Coronary artery (tissue), 2 donors: ENCODE measurements at regions not wholly inside any gene's neighbourhood (a gene's known extent, or its start where the extent isn't known, plus 50 kb on each side); places are given as distances from the start of the nearest gene placed in this dataset.
"Not testable (repeated sequence)": the region's sequence is repeated elsewhere in the genome, so short reads cannot be mapped to it uniquely, and the experiment has no call there.

ENCODE experiments used
- DNase-seq: peaks from one replicate; pipeline ENCODE4 v3.0.0-alpha.2; 2017; ENCODE audit warnings: low spot score
- H3K27ac ChIP-seq, 2 donors: fragments of 200-600 bp; sonication (generic); one replicate each; pipeline ENCODE4 v1.5.1; 2016 to 2019
- H3K4me3 ChIP-seq: fragments of 200-600 bp; sonication (generic); 2 replicates; pipeline ENCODE4 v1.5.1; 2016; ENCODE audit warnings: mild to moderate bottlenecking, moderate library complexity
- CTCF ChIP-seq: fragments of 200-600 bp; sonication (generic); IDR thresholded peaks from one replicate; pipeline ENCODE4 v1.5.1; 2019; ENCODE audit warnings: antibody characterized with exemption

- Histone ChIP-seq H3K4me3 (no peak overlapping the region), H3K27ac (peak overlapping the region in 1 of 2 donors; percentile 5)
- no peak for TF ChIP-seq CTCF
- DNase-seq = no peak
Observed at GRCh38 chrX:150085881-150086280, 147.6 kb upstream of the EOLA2 start.

GRCh38 chrX:150086371-150086770 lies 148.1 kb upstream of the EOLA2 start:
- TF ChIP-seq CTCF = no peak
- H3K27ac ChIP-seq = peak overlapping the region in 1 of 2 donors; percentile 5
- no peak overlapping the region for H3K4me3 ChIP-seq
- no peak for DNase-seq

- Histone ChIP-seq H3K4me3 (no peak overlapping the region), H3K27ac (no peak overlapping the region)
- TF ChIP-seq CTCF = no peak
- no peak for DNase-seq
Observed at GRCh38 chrX:150087612-150088011, 149.3 kb upstream of the EOLA2 start.

- no peak overlapping the region for H3K27ac ChIP-seq
Observed at GRCh38 chrX:150088042-150088441, 149.8 kb upstream of the EOLA2 start.

GRCh38 chrX:150088766-150089518 lies 150.7 kb upstream of the EOLA2 start:
- DNase-seq = no peak
- Histone ChIP-seq H3K4me3 (no peak overlapping the region), H3K27ac (no peak overlapping the region)
- TF ChIP-seq CTCF = no peak

More at GRCh38 chrX:150088042-150088441, 149.8 kb upstream of the EOLA2 start:
- no peak for DNase-seq
- no peak overlapping the region for H3K4me3 ChIP-seq
- TF ChIP-seq CTCF = no peak

GRCh38 chrX:150091300-150091699 lies 153.0 kb upstream of the EOLA2 start:
- not testable (repeated sequence) for H3K4me3 ChIP-seq, DNase-seq, H3K27ac ChIP-seq

GRCh38 chrX:150092549-150092948 lies 154.3 kb upstream of the EOLA2 start:
- Histone ChIP-seq H3K4me3 (no peak overlapping the region), H3K27ac (no peak overlapping the region)
- no peak for TF ChIP-seq CTCF
- DNase-seq = no peak
